Lower lobe of right lung (tissue), 2 donors: ENCODE measurements at regions not wholly inside any gene's neighbourhood (a gene's known extent, or its start where the extent isn't known, plus 50 kb on each side); places are given as distances from the start of the nearest gene placed in this dataset.

Experiments used
- ATAC-seq, 2 donors: fragments of 200-7000 bp; cut with Tn5 transposase; one replicate each; pipeline ENCODE4 v1.9.1; 2020 to 2022; ENCODE audit warnings: mild to moderate bottlenecking in 2 of 2, moderate library complexity in 2 of 2
- DNase-seq: peaks from one replicate; pipeline ENCODE4 v3.0.0-alpha.2; 2020
- H3K27ac ChIP-seq: fragments of 200-600 bp; one replicate; pipeline ENCODE4 v1.8.0; 2022
- H3K27me3 ChIP-seq: fragments of 200-600 bp; one replicate; pipeline ENCODE4 v1.8.0; 2022; ENCODE audit warnings: low read depth
- H3K36me3 ChIP-seq: fragments of 200-600 bp; one replicate; pipeline ENCODE4 v1.8.0; 2022; ENCODE audit warnings: mild to moderate bottlenecking
- H3K4me1 ChIP-seq: fragments of 200-600 bp; one replicate; pipeline ENCODE4 v1.8.0; 2022
- H3K4me3 ChIP-seq: fragments of 200-600 bp; one replicate; pipeline ENCODE4 v1.8.0; 2022; ENCODE audit warnings: mild to moderate bottlenecking
- H3K9me3 ChIP-seq: fragments of 200-600 bp; one replicate; pipeline ENCODE4 v1.8.0; 2022
- intact Hi-C: fragments of 100-400 bp; cut with DNase I; formaldehyde crosslinking; loops from one replicate; pipeline ENCODE4 v1.11.0; 2022
- TF ChIP-seq, protein P1 (sequence below): fragments of 200-600 bp; IDR thresholded peaks from one replicate; pipeline ENCODE4 v1.8.0; 2022; ENCODE audit warnings: antibody characterized with exemption, mild to moderate bottlenecking
- donor health status: DM: no; HTN: yes; CAD: no; lungs with severe emphysema.

GRCh38 chr10:44306147-44306710, 78.7 kb downstream of the CXCL12 start:
- H3K27ac ChIP-seq: no peak overlapping the region
- H3K9me3 ChIP-seq: no peaks in the 10 kb centered on the region
- intact Hi-C loops: no loop called here
- H3K36me3 ChIP-seq: no peaks in the 10 kb centered on the region
- H3K4me3 ChIP-seq: no peak overlapping the region
- peaks cover 7% of the 10 kb centered on the region for H3K4me1 ChIP-seq
- no peak for DNase-seq
- ATAC-seq: no peak
- H3K27me3 ChIP-seq: no peaks in the 10 kb centered on the region
- TF ChIP-seq, protein P1, sequence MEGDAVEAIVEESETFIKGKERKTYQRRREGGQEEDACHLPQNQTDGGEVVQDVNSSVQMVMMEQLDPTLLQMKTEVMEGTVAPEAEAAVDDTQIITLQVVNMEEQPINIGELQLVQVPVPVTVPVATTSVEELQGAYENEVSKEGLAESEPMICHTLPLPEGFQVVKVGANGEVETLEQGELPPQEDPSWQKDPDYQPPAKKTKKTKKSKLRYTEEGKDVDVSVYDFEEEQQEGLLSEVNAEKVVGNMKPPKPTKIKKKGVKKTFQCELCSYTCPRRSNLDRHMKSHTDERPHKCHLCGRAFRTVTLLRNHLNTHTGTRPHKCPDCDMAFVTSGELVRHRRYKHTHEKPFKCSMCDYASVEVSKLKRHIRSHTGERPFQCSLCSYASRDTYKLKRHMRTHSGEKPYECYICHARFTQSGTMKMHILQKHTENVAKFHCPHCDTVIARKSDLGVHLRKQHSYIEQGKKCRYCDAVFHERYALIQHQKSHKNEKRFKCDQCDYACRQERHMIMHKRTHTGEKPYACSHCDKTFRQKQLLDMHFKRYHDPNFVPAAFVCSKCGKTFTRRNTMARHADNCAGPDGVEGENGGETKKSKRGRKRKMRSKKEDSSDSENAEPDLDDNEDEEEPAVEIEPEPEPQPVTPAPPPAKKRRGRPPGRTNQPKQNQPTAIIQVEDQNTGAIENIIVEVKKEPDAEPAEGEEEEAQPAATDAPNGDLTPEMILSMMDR: no peak

GRCh38 chr10:44301781-44302355, 83.0 kb downstream of the CXCL12 start:
- ATAC-seq (no peak), DNase-seq (no peak)
- intact Hi-C loops: no loop called here
- H3K27me3 ChIP-seq: no peaks in the 10 kb centered on the region
- H3K4me1 ChIP-seq: no peaks in the 10 kb centered on the region
- H3K9me3 ChIP-seq: no peaks in the 10 kb centered on the region
- TF ChIP-seq, protein P1: no peak
- H3K4me3 ChIP-seq: no peak overlapping the region
- H3K36me3 ChIP-seq: no peaks in the 10 kb centered on the region
- H3K27ac ChIP-seq: no peak overlapping the region

- TF ChIP-seq, protein P1: no peak
- intact Hi-C loops: no loop called here
- no peaks in the 10 kb centered on the region for H3K4me1 ChIP-seq
- DNase-seq (no peak), ATAC-seq (no peak)
- no peak overlapping the region for H3K27ac ChIP-seq
- no peak overlapping the region for H3K4me3 ChIP-seq
- H3K36me3 ChIP-seq: no peaks in the 10 kb centered on the region
- H3K27me3 ChIP-seq: no peaks in the 10 kb centered on the region
- no peaks in the 10 kb centered on the region for H3K9me3 ChIP-seq
These were observed 83.9 kb downstream of the CXCL12 start for GRCh38 chr10:44300666-44301649.

- TF ChIP-seq, protein P1: no peak
- no peaks in the 10 kb centered on the region for H3K27me3 ChIP-seq
- H3K27ac ChIP-seq: no peak overlapping the region
- H3K9me3 ChIP-seq: no peaks in the 10 kb centered on the region
- no peak for ATAC-seq
- no peak overlapping the region for H3K4me3 ChIP-seq
- H3K36me3 ChIP-seq: no peaks in the 10 kb centered on the region
- intact Hi-C loops: no loop called here
- no peak for DNase-seq
- peaks cover 9% of the 10 kb centered on the region for H3K4me1 ChIP-seq
These were observed 86.2 kb downstream of the CXCL12 start for GRCh38 chr10:44298713-44299112.

DNA sequence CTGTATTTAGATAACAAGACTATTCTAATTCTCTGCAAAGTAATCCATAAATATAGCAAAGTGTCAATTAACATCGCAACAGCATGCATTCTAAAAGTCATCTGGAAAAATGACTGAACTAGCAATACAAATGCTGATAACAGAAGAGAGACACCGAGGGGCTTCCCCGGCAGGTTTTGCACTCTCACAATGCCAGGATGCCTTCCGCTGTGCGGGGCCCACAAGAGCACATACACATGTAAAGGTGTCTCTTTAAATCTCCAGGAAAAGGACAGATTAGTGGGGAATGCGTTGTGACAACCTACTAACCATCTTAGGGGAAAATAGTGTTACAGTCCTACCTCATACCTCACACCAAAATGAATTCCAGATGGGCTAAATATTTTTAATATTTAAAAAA, 86.9 kb downstream of the CXCL12 start:
- ATAC-seq (no peak), DNase-seq (no peak)
- Histone ChIP-seq H3K27ac (no peak overlapping the region), H3K4me1 (peaks cover 16% of the 10 kb centered on the region), H3K36me3 (no peaks in the 10 kb centered on the region), H3K9me3 (no peaks in the 10 kb centered on the region), H3K27me3 (no peaks in the 10 kb centered on the region), H3K4me3 (no peak overlapping the region)
- intact Hi-C loops: no loop called here
- TF ChIP-seq, protein P1: no peak
